B cell (primary cell): ENCODE measurements at regions not wholly inside any gene's neighbourhood (a gene's known extent, or its start where the extent isn't known, plus 50 kb on each side); places are given as distances from the start of the nearest gene placed in this dataset.

ENCODE experiments used
- ATAC-seq: fragments of 200-7000 bp; cut with Tn5 transposase; one replicate; pipeline ENCODE4 v1.10.0; 2021; ENCODE audit warnings: low read depth, mild to moderate bottlenecking, moderate number of reproducible peaks, moderate library complexity
- CTCF ChIA-PET: fragments of 350-600 bp; sonication (Branson Sonifier 250); formaldehyde crosslinking; loops from one replicate; lab custom pipeline; 2021; ENCODE audit warnings: antibody characterized with exemption, inconsistent platforms; lab: Charles Lee
- POLR2A ChIA-PET: fragments of 350-600 bp; sonication (Branson Sonifier 250); formaldehyde crosslinking; loops from one replicate; lab custom pipeline; 2021; ENCODE audit warnings: antibody characterized with exemption; lab: Charles Lee
- DNase-seq: peaks from one replicate; pipeline ENCODE4 v3.0.0; 2013
- H2AFZ ChIP-seq: 2 replicates; pipeline ENCODE4 v1.6.1; 2012; ENCODE audit warnings: mild to moderate bottlenecking, low read depth, low read length; ENCODE audit not compliant: insufficient read depth, poor library complexity, severe bottlenecking
- H3K27ac ChIP-seq, 2 donors: 1 replicate in 1 of 2; 2 replicates in 1 of 2; pipeline ENCODE4 v1.5.1; 2012 to 2013; ENCODE audit warnings: low read length in 2 of 2, mild to moderate bottlenecking in 2 of 2, moderate library complexity in 1 of 2
- H3K27me3 ChIP-seq, 4 experiments: fragments of 200-600 bp in 1 of 4; sonication (generic) in 1 of 4; replicated peaks in 1 of 4; 1 replicate in 2 of 4; 2 replicates in 2 of 4; pipeline versions ENCODE4 v1.6.1 to v1.7.0; 2013 to 2016; ENCODE audit warnings: low read length in 3 of 4, mild to moderate bottlenecking in 2 of 4, mixed read lengths in 1 of 4, moderate library complexity in 1 of 4; ENCODE audit not compliant: insufficient read depth in 4 of 4, control insufficient read depth in 3 of 4; ENCODE audit errors: control extremely low read depth in 1 of 4
- H3K36me3 ChIP-seq, 2 experiments: replicated peaks in 1 of 2; 1 replicate in 1 of 2; 2 replicates in 1 of 2; pipeline versions ENCODE4 v1.6.1 to v1.7.1; 2013; ENCODE audit warnings: low read length in 1 of 2; ENCODE audit not compliant: insufficient read depth in 2 of 2, control insufficient read depth in 1 of 2; ENCODE audit errors: control extremely low read depth in 1 of 2, extremely low read depth in 1 of 2
- H3K4me1 ChIP-seq, 2 donors: fragments of 200-600 bp in 1 of 2; sonication (generic) in 1 of 2; 1 replicate in 1 of 2; 2 replicates in 1 of 2; pipeline versions ENCODE4 v1.5.1 to v1.6.1; 2013 to 2017; ENCODE audit warnings: low read length in 2 of 2; ENCODE audit not compliant: control insufficient read depth in 2 of 2, insufficient read depth in 2 of 2
- H3K4me2 ChIP-seq: replicated peaks from 2 replicates; pipeline ENCODE3; 2012; ENCODE audit warnings: mild to moderate bottlenecking, low read depth, low read length; ENCODE audit not compliant: poor library complexity, severe bottlenecking
- H3K4me3 ChIP-seq, 5 experiments: fragments of 200-600 bp in 1 of 5; sonication (generic) in 1 of 5; 1 replicate in 3 of 5; 2 replicates in 2 of 5; pipeline versions ENCODE4 v1.5.1 to v1.7.0; 2011 to 2016; ENCODE audit warnings: low read length in 4 of 5, mild to moderate bottlenecking in 4 of 5, low read depth in 2 of 5, control low read depth in 1 of 5, moderate library complexity in 1 of 5; ENCODE audit not compliant: insufficient read depth in 1 of 5; ENCODE audit errors: control extremely low read depth in 1 of 5, extremely low read depth in 1 of 5
- H3K79me2 ChIP-seq: fragments of 200-600 bp; sonication (generic); one replicate; pipeline ENCODE4 v1.6.0; 2016; ENCODE audit warnings: low read length; ENCODE audit not compliant: control insufficient read depth, insufficient read depth
- H3K9ac ChIP-seq: fragments of 200-600 bp; sonication (generic); 2 replicates; pipeline ENCODE4 v1.6.1; 2017; ENCODE audit warnings: mild to moderate bottlenecking, low read length, moderate library complexity
- H3K9me3 ChIP-seq, 3 donors: one replicate each; pipeline versions ENCODE4 v1.6.1 to v1.7.1; 2013; ENCODE audit warnings: low read length in 2 of 3; ENCODE audit not compliant: control insufficient read depth in 2 of 3, insufficient read depth in 1 of 3; ENCODE audit errors: control extremely low read depth in 1 of 3
- H4K20me1 ChIP-seq: 2 replicates; pipeline ENCODE4 v1.6.0; 2012; ENCODE audit warnings: mild to moderate bottlenecking, low read length; ENCODE audit not compliant: insufficient read depth, control insufficient read depth, poor library complexity, severe bottlenecking
- H3K27ac Mint-ChIP-seq: one replicate; pipeline ENCODE4 v1.8.0; 2021; ENCODE audit warnings: mixed read lengths
- H3K27me3 Mint-ChIP-seq: one replicate; pipeline ENCODE4 v1.8.0; 2021; ENCODE audit warnings: mixed read lengths
- H3K4me1 Mint-ChIP-seq: one replicate; pipeline ENCODE4 v1.8.0; 2021; ENCODE audit warnings: mixed read lengths
- H3K4me3 Mint-ChIP-seq: one replicate; pipeline ENCODE4 v1.8.0; 2021; ENCODE audit warnings: mixed read lengths
- H3K9me3 Mint-ChIP-seq: one replicate; pipeline ENCODE4 v1.8.0; 2022; ENCODE audit warnings: mixed read lengths; ENCODE audit not compliant: insufficient read depth
- EZH2 ChIP-seq: IDR thresholded peaks from 2 replicates; pipeline ENCODE4 v1.6.1; 2012; ENCODE audit warnings: borderline replicate concordance, low read depth, mild to moderate bottlenecking, moderate library complexity, low read length; ENCODE audit not compliant: insufficient read depth, poor library complexity, severe bottlenecking
- WGBS: methylation state at CpG from one replicate; pipeline ENCODE4 v1.1.5; 2013; ENCODE audit warnings: missing lambda C conversion rate; ENCODE audit not compliant: insufficient coverage; 5-methylcytosine and 5-hydroxymethylcytosine counted together
- intact Hi-C: fragments of 100-400 bp; cut with micrococcal nuclease; formaldehyde crosslinking; loops from one replicate; pipeline ENCODE4 v1.10.0; 2022
- TF ChIP-seq, protein P1 (sequence below): fragments of 200-600 bp; IDR thresholded peaks from one replicate; pipeline ENCODE4 v1.8.0; 2022; ENCODE audit warnings: antibody characterized with exemption, mild to moderate bottlenecking

GRCh38 chr4:66298569-66298968, 628.3 kb upstream of the EPHA5 start:
- ATAC-seq = no peak
- H3K79me2 ChIP-seq = no peaks in the 10 kb centered on the region
- WGBS = no CpG with 5 or more reads among the region's 1 CpG
- H3K4me3 Mint-ChIP-seq = no peak overlapping the region
- no peak overlapping the region for H3K27ac Mint-ChIP-seq
- no peak overlapping the region for H3K27ac ChIP-seq
- H3K9me3 Mint-ChIP-seq = no peaks in the 10 kb centered on the region
- H4K20me1 ChIP-seq = no peaks in the 10 kb centered on the region
- TF ChIP-seq EZH2 = no peak
- TF ChIP-seq, protein P1, sequence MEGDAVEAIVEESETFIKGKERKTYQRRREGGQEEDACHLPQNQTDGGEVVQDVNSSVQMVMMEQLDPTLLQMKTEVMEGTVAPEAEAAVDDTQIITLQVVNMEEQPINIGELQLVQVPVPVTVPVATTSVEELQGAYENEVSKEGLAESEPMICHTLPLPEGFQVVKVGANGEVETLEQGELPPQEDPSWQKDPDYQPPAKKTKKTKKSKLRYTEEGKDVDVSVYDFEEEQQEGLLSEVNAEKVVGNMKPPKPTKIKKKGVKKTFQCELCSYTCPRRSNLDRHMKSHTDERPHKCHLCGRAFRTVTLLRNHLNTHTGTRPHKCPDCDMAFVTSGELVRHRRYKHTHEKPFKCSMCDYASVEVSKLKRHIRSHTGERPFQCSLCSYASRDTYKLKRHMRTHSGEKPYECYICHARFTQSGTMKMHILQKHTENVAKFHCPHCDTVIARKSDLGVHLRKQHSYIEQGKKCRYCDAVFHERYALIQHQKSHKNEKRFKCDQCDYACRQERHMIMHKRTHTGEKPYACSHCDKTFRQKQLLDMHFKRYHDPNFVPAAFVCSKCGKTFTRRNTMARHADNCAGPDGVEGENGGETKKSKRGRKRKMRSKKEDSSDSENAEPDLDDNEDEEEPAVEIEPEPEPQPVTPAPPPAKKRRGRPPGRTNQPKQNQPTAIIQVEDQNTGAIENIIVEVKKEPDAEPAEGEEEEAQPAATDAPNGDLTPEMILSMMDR = no peak
- H3K4me3 ChIP-seq = no peak overlapping the region
- intact Hi-C loops = no loop called here
- H3K4me1 Mint-ChIP-seq = no peaks in the 10 kb centered on the region
- no peaks in the 10 kb centered on the region for H3K4me1 ChIP-seq
- no peaks in the 10 kb centered on the region for H3K27me3 Mint-ChIP-seq
- no peak overlapping the region for H2AFZ ChIP-seq
- no peaks in the 10 kb centered on the region for H3K27me3 ChIP-seq
- ChIA-PET CTCF (no interaction called here), POLR2A (no interaction called here)
- H3K36me3 ChIP-seq = no peaks in the 10 kb centered on the region
- no peak overlapping the region for H3K9ac ChIP-seq
- DNase-seq = no peak
- H3K4me2 ChIP-seq = no peak overlapping the region
- H3K9me3 ChIP-seq = no peaks in the 10 kb centered on the region

DNA sequence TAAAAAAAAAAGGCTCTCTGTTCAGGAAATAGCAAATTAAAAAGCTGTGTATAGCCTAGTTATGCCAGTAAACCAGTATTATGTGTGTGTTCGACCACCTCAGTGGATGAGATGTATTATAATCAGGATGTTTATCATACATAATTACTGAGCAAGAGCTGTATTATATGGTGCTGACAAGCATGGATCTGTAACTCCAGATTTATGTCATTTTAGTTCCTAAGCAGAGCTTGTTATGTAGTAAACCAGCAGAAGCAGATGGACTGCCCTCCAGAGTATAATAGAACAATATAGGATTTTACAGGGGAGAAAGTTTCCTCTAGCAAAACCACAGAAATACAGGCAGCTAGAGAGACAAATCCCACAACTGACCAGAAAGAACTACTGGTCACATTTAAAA, 627.4 kb upstream of the EPHA5 start:
- no CpG with 5 or more reads among the region's 1 CpG for WGBS
- CTCF ChIA-PET = no interaction called here
- no peaks in the 10 kb centered on the region for H3K27me3 Mint-ChIP-seq

More for the DNA sequence above, 627.4 kb upstream of the EPHA5 start:
- Histone ChIP-seq H3K27me3 (no peaks in the 10 kb centered on the region), H3K4me2 (no peak overlapping the region), H3K79me2 (no peaks in the 10 kb centered on the region), H3K9ac (no peak overlapping the region), H3K27ac (no peak overlapping the region), H2AFZ (no peak overlapping the region), H3K4me1 (no peaks in the 10 kb centered on the region), H4K20me1 (no peaks in the 10 kb centered on the region), H3K4me3 (no peak overlapping the region), H3K36me3 (no peaks in the 10 kb centered on the region), H3K9me3 (no peaks in the 10 kb centered on the region)
- Mint-ChIP-seq H3K4me1 (no peaks in the 10 kb centered on the region), H3K4me3 (no peak overlapping the region), H3K27ac (no peak overlapping the region), H3K9me3 (no peaks in the 10 kb centered on the region)
- DNase-seq = no peak
- intact Hi-C loops = no loop called here
- TF ChIP-seq, protein P1 = no peak
- no peak for TF ChIP-seq EZH2
- ATAC-seq = no peak
- POLR2A ChIA-PET = no interaction called here
